HCT116 (cell line): ENCODE measurements at regions not wholly inside any gene's neighbourhood (a gene's known extent, or its start where the extent isn't known, plus 50 kb on each side); places are given as distances from the start of the nearest gene placed in this dataset.

Source experiments
- ATAC-seq: fragments of 200-7000 bp; cut with Tn5 transposase; 2 replicates; pipeline ENCODE4 v1.9.1; 2020; ENCODE audit warnings: mild to moderate bottlenecking, moderate library complexity
- BruUV-seq: library from RNA; stranded (reverse); fragments of 400-500 nt; replicated peaks from 2 replicates; lab custom pipeline; 2021; lab: Mats Ljungman, UMichigan
- CTCF ChIA-PET: fragments of 300-600 bp; sonication (Branson Sonifier 250); formaldehyde crosslinking; loops from one replicate; lab custom pipeline; 2021; ENCODE audit warnings: antibody characterized with exemption; lab: Charles Lee
- POLR2A ChIA-PET: fragments of 300-600, 350-600 bp; sonication (Branson Sonifier 250); formaldehyde crosslinking; loops from one replicate; lab custom pipeline; 2021; ENCODE audit warnings: antibody characterized with exemption; lab: Charles Lee
- RAD21 ChIA-PET, 2 experiments: fragments of 300-600 bp; sonication (Branson Sonifier 250); formaldehyde crosslinking; loops; one replicate each; lab custom pipeline; 2023; ENCODE audit warnings: low total read pairs in 2 of 2; ENCODE audit not compliant: uncharacterized antibody in 2 of 2, unreplicated experiment in 2 of 2, low non-redundant PET in 1 of 2; lab: Charles Lee
- DNase-seq: peaks from one replicate; pipeline ENCODE4 v3.0.0-alpha.2; 2010; ENCODE audit warnings: low read depth, low spot score
- H2AFZ ChIP-seq: fragments of 200-600 bp; shearing (Covaris generic), sonication (generic); 2 replicates; pipeline ENCODE4 v1.6.1; 2017; ENCODE audit warnings: low read depth, mixed run types, mixed read lengths, antibody characterized with exemption, low read length; ENCODE audit not compliant: poor library complexity, severe bottlenecking
- H3K27ac ChIP-seq: 2 replicates; pipeline ENCODE4 v1.5.1; 2012; ENCODE audit warnings: low read depth, low read length
- H3K27me3 ChIP-seq: fragments of 200-600 bp; sonication (generic); 2 replicates; pipeline ENCODE4 v1.6.1; 2016; ENCODE audit warnings: mixed run types, low read length, mixed read lengths; ENCODE audit not compliant: insufficient read depth
- H3K36me3 ChIP-seq, 2 experiments: fragments of 200-500 bp in 1 of 2; fragments of 200-600 bp in 1 of 2; sonication (Bioruptor generic) in 1 of 2; sonication (generic) in 1 of 2; 2 replicates each; pipeline versions ENCODE4 v1.5.1 to v1.6.1; 2014 to 2016; ENCODE audit warnings: low read length in 2 of 2, inconsistent platforms in 1 of 2, mixed read lengths in 1 of 2, mixed run types in 1 of 2; ENCODE audit not compliant: insufficient read depth in 2 of 2, control insufficient read depth in 1 of 2
- H3K4me1 ChIP-seq, 2 experiments: fragments of 200-600 bp in 1 of 2; sonication (generic) in 1 of 2; 2 replicates each; pipeline versions ENCODE4 v1.5.1 to v1.6.1; 2012 to 2017; ENCODE audit warnings: low read length in 2 of 2, inconsistent platforms in 1 of 2, mild to moderate bottlenecking in 1 of 2, mixed read lengths in 1 of 2, mixed run types in 1 of 2, moderate library complexity in 1 of 2; ENCODE audit not compliant: insufficient read depth in 2 of 2, control insufficient read depth in 1 of 2
- H3K4me2 ChIP-seq: fragments of 200-600 bp; sonication (generic); 2 replicates; pipeline ENCODE4 v1.6.1; 2017; ENCODE audit warnings: mixed run types, low read length, mixed read lengths
- H3K4me3 ChIP-seq, 2 experiments: fragments of 200-600 bp in 1 of 2; sonication (generic) in 1 of 2; replicated peaks in 1 of 2; 2 replicates each; pipeline ENCODE4 v1.5.1; 2011 to 2016; ENCODE audit warnings: low read length in 2 of 2, control low read depth in 1 of 2, low read depth in 1 of 2, mild to moderate bottlenecking in 1 of 2, mixed read lengths in 1 of 2, mixed run types in 1 of 2
- H3K79me2 ChIP-seq: fragments of 200-600 bp; sonication (generic); 2 replicates; pipeline ENCODE4 v1.6.1; 2017; ENCODE audit warnings: mild to moderate bottlenecking, mixed run types, low read length, moderate library complexity, mixed read lengths; ENCODE audit not compliant: insufficient read depth
- H3K9ac ChIP-seq: fragments of 200-600 bp; sonication (generic); 2 replicates; pipeline ENCODE4 v1.6.1; 2016; ENCODE audit warnings: low read length, mixed read lengths
- H3K9me2 ChIP-seq: fragments of 200-600 bp; sonication (generic), shearing (Covaris generic); 2 replicates; pipeline ENCODE4 v1.6.1; 2017; ENCODE audit warnings: mixed run types, mild to moderate bottlenecking, moderate library complexity; ENCODE audit not compliant: insufficient read depth
- H3K9me3 ChIP-seq, 2 experiments: fragments of 200-500 bp in 1 of 2; fragments of 200-600 bp in 1 of 2; sonication (Bioruptor generic) in 1 of 2; sonication (generic) in 1 of 2; 2 replicates each; pipeline ENCODE4 v1.6.1; 2014 to 2017; ENCODE audit warnings: low read length in 2 of 2, mixed read lengths in 2 of 2, inconsistent platforms in 1 of 2, low read depth in 1 of 2, mild to moderate bottlenecking in 1 of 2, mixed run types in 1 of 2, moderate library complexity in 1 of 2; ENCODE audit not compliant: control insufficient read depth in 1 of 2, insufficient read depth in 1 of 2
- H4K20me1 ChIP-seq: fragments of 200-600 bp; sonication (generic), shearing (Covaris generic); 2 replicates; pipeline ENCODE4 v1.6.1; 2017; ENCODE audit warnings: mixed run types, mild to moderate bottlenecking, moderate library complexity; ENCODE audit not compliant: insufficient read depth
- ATF3 ChIP-seq: IDR thresholded peaks from 2 replicates; pipeline ENCODE4 v1.6.1; 2012
- CBX3 ChIP-seq: IDR thresholded peaks from 2 replicates; pipeline ENCODE4 v1.6.1; 2012; ENCODE audit warnings: low read depth
- EGR1 ChIP-seq: IDR thresholded peaks from 2 replicates; pipeline ENCODE4 v1.6.1; 2012; ENCODE audit warnings: low read depth
- FOSL1 ChIP-seq: IDR thresholded peaks from 2 replicates; pipeline ENCODE4 v1.6.1; 2012; ENCODE audit warnings: low read depth
- JUND ChIP-seq: IDR thresholded peaks from 2 replicates; pipeline ENCODE4 v1.6.1; 2012
- MAX ChIP-seq: IDR thresholded peaks from 2 replicates; pipeline ENCODE4 v1.6.1; 2012
- POLR2A ChIP-seq: IDR thresholded peaks from 2 replicates; pipeline ENCODE4 v1.7.0; 2011; ENCODE audit warnings: borderline replicate concordance; ENCODE audit not compliant: insufficient read depth, insufficient read length; ENCODE audit errors: extremely low read depth
- REST ChIP-seq: IDR thresholded peaks from 2 replicates; pipeline ENCODE4 v1.6.1; 2012; ENCODE audit warnings: low read depth
- SP1 ChIP-seq: IDR thresholded peaks from 2 replicates; pipeline ENCODE4 v1.6.1; 2012; ENCODE audit warnings: low read depth
- SRF ChIP-seq: IDR thresholded peaks from 2 replicates; pipeline ENCODE4 v1.6.1; 2012; ENCODE audit warnings: low read depth
- ZBTB33 ChIP-seq: IDR thresholded peaks from 2 replicates; pipeline ENCODE4 v1.6.1; 2011; ENCODE audit warnings: mild to moderate bottlenecking, low read length, moderate library complexity; ENCODE audit not compliant: insufficient replicate concordance; ENCODE audit errors: extremely low read depth
- intact Hi-C: fragments of 100-400 bp; cut with micrococcal nuclease; formaldehyde crosslinking; loops from 2 replicates; pipeline ENCODE4 v1.10.0; 2022

GRCh38 chr4:24352112-24352511 lies 232.2 kb downstream of the DHX15 start:
- Histone ChIP-seq H3K4me3 (no peak overlapping the region), H3K4me2 (no peak overlapping the region), H3K9me3 (no peaks in the 10 kb centered on the region), H3K4me1 (no peaks in the 10 kb centered on the region), H3K9ac (no peak overlapping the region), H3K27ac (no peak overlapping the region), H2AFZ (no peak overlapping the region), H3K27me3 (no peaks in the 10 kb centered on the region), H3K79me2 (no peaks in the 10 kb centered on the region), H3K36me3 (no peaks in the 10 kb centered on the region), H3K9me2 (no peaks in the 10 kb centered on the region), H4K20me1 (no peaks in the 10 kb centered on the region)
- BruUV-seq, result no TSS peak
- ChIA-PET RAD21 (no interaction called here), POLR2A (no interaction called here), CTCF (no interaction called here)
- intact Hi-C loops, result no loop called here
- ATAC-seq (no peak), DNase-seq (no peak)
- TF ChIP-seq POLR2A, result no peak
- TF ChIP-seq MAX, result no peak
- no peak for TF ChIP-seq REST
- TF ChIP-seq ZBTB33, result no peak
- TF ChIP-seq SP1, result no peak
- no peak for TF ChIP-seq EGR1
- no peak for TF ChIP-seq CBX3
- no peak for TF ChIP-seq JUND
- TF ChIP-seq SRF, result no peak
- no peak for TF ChIP-seq ATF3
- TF ChIP-seq FOSL1, result no peak
- TF ChIP-seq, all 23 proteins: peak for 0
